Activated CD4-positive, alpha-beta T cell treated with anti-CD3 and anti-CD28 coated beads, Interleukin-2, amount 50 U/mL, for 48 hours (primary cell): ENCODE measurements at regions not wholly inside any gene's neighbourhood (a gene's known extent, or its start where the extent isn't known, plus 50 kb on each side); places are given as distances from the start of the nearest gene placed in this dataset.

Experiments used
- DNase-seq, 2 experiments: peaks; one replicate each; pipeline ENCODE4 v3.0.0-alpha.2; 2020

- no peak for DNase-seq
Observed at GRCh38 chr6:9435281-9435680, 979.6 kb downstream of the TFAP2A start.

- no peak for DNase-seq
Observed at GRCh38 chr6:9431945-9432344, 982.9 kb downstream of the TFAP2A start.

GRCh38 chr6:9428421-9429172 lies 986.3 kb downstream of the TFAP2A start:
- no peak for DNase-seq

GRCh38 chr6:9422138-9422537 lies 986.8 kb upstream of the SLC35B3 start:
- DNase-seq: no peak

- DNase-seq: no peak
Observed at GRCh38 chr6:9420316-9421015, 985.1 kb upstream of the SLC35B3 start.

GRCh38 chr6:9417400-9417799 lies 982.1 kb upstream of the SLC35B3 start:
- DNase-seq: no peak

GRCh38 chr6:9412951-9413559 lies 977.7 kb upstream of the SLC35B3 start:
- DNase-seq: peak in 1 of 2 experiments; percentile 5

- DNase-seq: no peak
Observed at GRCh38 chr6:9409126-9409525, 973.8 kb upstream of the SLC35B3 start.

- no peak for DNase-seq
Observed at GRCh38 chr6:9408402-9409117, 973.2 kb upstream of the SLC35B3 start.

GRCh38 chr6:9405825-9406224 lies 970.5 kb upstream of the SLC35B3 start:
- DNase-seq: no peak

GRCh38 chr6:9405369-9405768 lies 970.0 kb upstream of the SLC35B3 start:
- no peak for DNase-seq

GRCh38 chr6:9404351-9405146 lies 969.2 kb upstream of the SLC35B3 start:
- no peak for DNase-seq

- no peak for DNase-seq
Observed at GRCh38 chr6:9403736-9404135, 968.4 kb upstream of the SLC35B3 start.

- no peak for DNase-seq
Observed at GRCh38 chr6:9401960-9402359, 966.6 kb upstream of the SLC35B3 start.

GRCh38 chr6:9399916-9400315 lies 964.6 kb upstream of the SLC35B3 start:
- DNase-seq: no peak

GRCh38 chr6:9398767-9399373 lies 963.5 kb upstream of the SLC35B3 start:
- no peak for DNase-seq

- no peak for DNase-seq
Observed at GRCh38 chr6:9398071-9398766, 962.9 kb upstream of the SLC35B3 start.

GRCh38 chr6:9388596-9388995 lies 953.3 kb upstream of the SLC35B3 start:
- no peak for DNase-seq

GRCh38 chr6:9380568-9380967 lies 945.2 kb upstream of the SLC35B3 start:
- DNase-seq: no peak

GRCh38 chr6:9373308-9373707 lies 938.0 kb upstream of the SLC35B3 start:
- no peak for DNase-seq

GRCh38 chr6:9370480-9370879 lies 935.1 kb upstream of the SLC35B3 start:
- no peak for DNase-seq
